HepG2 (cell line): ENCODE measurements at regions not wholly inside any gene's neighbourhood (a gene's known extent, or its start where the extent isn't known, plus 50 kb on each side); places are given as distances from the start of the nearest gene placed in this dataset.

Source experiments
- ATAC-seq: fragments of 200-7000 bp; cut with Tn5 transposase; 3 replicates; pipeline ENCODE4 v1.9.1; 2020; ENCODE audit warnings: mild to moderate bottlenecking, moderate library complexity
- BruUV-seq: library from RNA; stranded (reverse); fragments of 400-500 nt; replicated peaks from 2 replicates; lab custom pipeline; 2021; lab: Mats Ljungman, UMichigan
- CTCF ChIA-PET: fragments of 300-600 bp; formaldehyde crosslinking; extraction: SDS; loops from one replicate; lab custom pipeline; 2021; ENCODE audit warnings: low total read pairs, inconsistent platforms, low intra/inter-chr PET ratio; lab: Yijun Ruan, JAX
- POLR2A ChIA-PET: fragments of 350-600 bp; sonication (Branson Sonifier 250); formaldehyde crosslinking; loops from one replicate; lab custom pipeline; 2020; ENCODE audit warnings: antibody characterized with exemption, inconsistent platforms; lab: Yijun Ruan, JAX
- DNase-seq: peaks from one replicate; pipeline ENCODE4 v3.0.0-alpha.2; 2015; ENCODE audit warnings: low spot score
- FAIRE-seq: peaks from 3 replicates; lab custom pipeline; 2011; peaks lifted over from hg19 to GRCh38; lab: Jason Lieb, UNC
- H2AFZ ChIP-seq: one replicate; pipeline ENCODE4 v1.6.1; 2011; ENCODE audit warnings: low read length, inconsistent platforms
- H3K27ac ChIP-seq: fragments of 300-600 bp; 3 replicates; pipeline ENCODE4 v1.8.0; 2011; ENCODE audit warnings: mixed run types, mild to moderate bottlenecking, mixed read lengths, low read length, inconsistent platforms; ENCODE audit not compliant: insufficient read depth; ENCODE audit errors: extremely low read length
- H3K27me3 ChIP-seq, 2 experiments: fragments of 200-600 bp in 1 of 2; 2 replicates in 1 of 2; 3 replicates in 1 of 2; pipeline versions ENCODE4 v1.6.0 to v1.8.0; 2011; ENCODE audit warnings: low read length in 2 of 2, mild to moderate bottlenecking in 2 of 2, moderate library complexity in 2 of 2, inconsistent platforms in 1 of 2; ENCODE audit not compliant: insufficient read depth in 2 of 2, control insufficient read depth in 1 of 2
- H3K36me3 ChIP-seq, 2 experiments: fragments of 200-600 bp in 1 of 2; replicated peaks in 1 of 2; 2 replicates in 1 of 2; 3 replicates in 1 of 2; pipeline versions ENCODE4 v1.5.1 to v1.8.0; 2011; ENCODE audit warnings: low read length in 2 of 2, inconsistent platforms in 1 of 2; ENCODE audit not compliant: insufficient read depth in 2 of 2, control insufficient read depth in 1 of 2
- H3K4me1 ChIP-seq: 2 replicates; pipeline ENCODE4 v1.5.1; 2012; ENCODE audit warnings: low read length, inconsistent platforms; ENCODE audit not compliant: insufficient read depth
- H3K4me2 ChIP-seq: 2 replicates; pipeline ENCODE4 v1.6.0; 2011; ENCODE audit warnings: low read depth, low read length, inconsistent platforms
- H3K4me3 ChIP-seq, 3 experiments: fragments of 200-600 bp in 1 of 3; sonication (generic), shearing (Covaris generic) in 1 of 3; replicated peaks in 1 of 3; 2 replicates each; pipeline ENCODE4 v1.5.1; 2011 to 2016; ENCODE audit warnings: low read length in 3 of 3, inconsistent platforms in 2 of 3, low read depth in 2 of 3, mild to moderate bottlenecking in 2 of 3, control low read depth in 1 of 3, mixed read lengths in 1 of 3; ENCODE audit not compliant: insufficient read depth in 1 of 3
- H3K79me2 ChIP-seq: one replicate; pipeline ENCODE4 v1.6.1; 2011; ENCODE audit warnings: low read length, inconsistent platforms; ENCODE audit not compliant: insufficient read depth
- H3K9ac ChIP-seq: 2 replicates; pipeline ENCODE4 v1.6.0; 2011; ENCODE audit warnings: mild to moderate bottlenecking, low read depth, low read length, inconsistent platforms; ENCODE audit not compliant: insufficient read depth
- H3K9me3 ChIP-seq: 2 replicates; pipeline ENCODE4 v1.5.1; 2012; ENCODE audit warnings: mild to moderate bottlenecking, low read length
- H4K20me1 ChIP-seq: 2 replicates; pipeline ENCODE4 v1.6.0; 2011; ENCODE audit warnings: inconsistent platforms, mild to moderate bottlenecking, low read length, moderate library complexity; ENCODE audit not compliant: insufficient read depth
- BRCA1 ChIP-seq: sonication (generic); formaldehyde crosslinking; IDR thresholded peaks from 2 replicates; pipeline ENCODE4 v1.4.0; 2020; ENCODE audit warnings: missing genetic modification reagents
- MIER3 ChIP-seq: IDR thresholded peaks from 2 replicates; pipeline ENCODE4 v1.6.1; 2016; ENCODE audit warnings: missing compliant biosample characterization, borderline replicate concordance
- MYNN ChIP-seq: sonication (generic); formaldehyde crosslinking; IDR thresholded peaks from 2 replicates; pipeline ENCODE4 v1.4.0; 2020; ENCODE audit warnings: mild to moderate bottlenecking, low read depth, missing genetic modification reagents
- NR2F1 ChIP-seq, 2 experiments: fragments of 450-650 bp in 1 of 2; formaldehyde crosslinking in 1 of 2; IDR thresholded peaks; 2 replicates each; pipeline versions ENCODE4 v1.5.0 to v1.6.1; 2016 to 2020; ENCODE audit warnings: mild to moderate bottlenecking in 1 of 2, missing compliant biosample characterization in 1 of 2, missing genetic modification reagents in 1 of 2, moderate library complexity in 1 of 2
- PHF21A ChIP-seq: sonication (generic); formaldehyde crosslinking; IDR thresholded peaks from 2 replicates; pipeline ENCODE4 v1.5.0; 2020; ENCODE audit warnings: mild to moderate bottlenecking, missing genetic modification reagents
- PITX1 ChIP-seq: sonication (generic); formaldehyde crosslinking; IDR thresholded peaks from 2 replicates; pipeline ENCODE4 v1.5.1; 2020; ENCODE audit warnings: mild to moderate bottlenecking, missing genetic modification reagents
- RFX1 ChIP-seq: fragments of 450-650 bp; IDR thresholded peaks from 2 replicates; pipeline ENCODE4 v1.6.1; 2017
- RFX3 ChIP-seq: IDR thresholded peaks from 2 replicates; pipeline ENCODE4 v1.6.1; 2016; ENCODE audit warnings: missing biosample characterization, missing genetic modification reagents
- SMYD3 ChIP-seq: sonication (generic); formaldehyde crosslinking; IDR thresholded peaks from 2 replicates; pipeline ENCODE4 v1.8.1; 2023; ENCODE audit warnings: mild to moderate bottlenecking, missing genetic modification reagents
- ZFP37 ChIP-seq: sonication (generic); formaldehyde crosslinking; IDR thresholded peaks from 2 replicates; pipeline ENCODE4 v1.4.0; 2020; ENCODE audit warnings: missing genetic modification reagents, borderline replicate concordance
- ZFP41 ChIP-seq: sonication (generic); formaldehyde crosslinking; IDR thresholded peaks from 2 replicates; pipeline ENCODE4 v1.4.0; 2020; ENCODE audit warnings: mild to moderate bottlenecking, missing genetic modification reagents, borderline replicate concordance
- ZNF670 ChIP-seq: sonication (generic); formaldehyde crosslinking; IDR thresholded peaks from 2 replicates; pipeline ENCODE4 v1.8.0; 2022; ENCODE audit warnings: mild to moderate bottlenecking, missing genetic modification reagents, borderline replicate concordance
- WGBS: methylation state at CpG from one replicate; pipeline ENCODE4 v1.1.6; 2017; ENCODE audit warnings: low lambda C conversion rate; 5-methylcytosine and 5-hydroxymethylcytosine counted together
- in situ Hi-C: cut with HindIII; loops from 2 replicates; pipeline ENCODE4 v1.10.0; 2017; ENCODE audit warnings: low pct_unique_long_range_greater_than_20kb; ENCODE audit not compliant: extremely low pct_ligation_motif_present
- intact Hi-C: fragments of 100-400 bp; cut with micrococcal nuclease; formaldehyde crosslinking; loops from one replicate; pipeline ENCODE4 v1.10.0; 2022; ENCODE audit not compliant: unreplicated experiment
- TF ChIP-seq, protein P1 (sequence below): sonication (generic); formaldehyde crosslinking; IDR thresholded peaks from 2 replicates; pipeline ENCODE4 v1.4.0; 2020; ENCODE audit warnings: missing genetic modification reagents, borderline replicate concordance
- TF ChIP-seq, protein P2 (sequence below): sonication (generic); formaldehyde crosslinking; IDR thresholded peaks from 2 replicates; pipeline ENCODE4 v1.9.0; 2021; ENCODE audit warnings: missing genetic modification reagents, borderline replicate concordance
- TF ChIP-seq, protein P3 (sequence below): sonication (generic); formaldehyde crosslinking; IDR thresholded peaks from 2 replicates; pipeline ENCODE4 v1.5.0; 2020; ENCODE audit warnings: mild to moderate bottlenecking, missing genetic modification reagents, borderline replicate concordance
- TF ChIP-seq, protein P4 (sequence below): IDR thresholded peaks from 2 replicates; pipeline ENCODE4 v1.6.1; 2016; ENCODE audit warnings: mild to moderate bottlenecking, missing biosample characterization, missing genetic modification reagents

DNA sequence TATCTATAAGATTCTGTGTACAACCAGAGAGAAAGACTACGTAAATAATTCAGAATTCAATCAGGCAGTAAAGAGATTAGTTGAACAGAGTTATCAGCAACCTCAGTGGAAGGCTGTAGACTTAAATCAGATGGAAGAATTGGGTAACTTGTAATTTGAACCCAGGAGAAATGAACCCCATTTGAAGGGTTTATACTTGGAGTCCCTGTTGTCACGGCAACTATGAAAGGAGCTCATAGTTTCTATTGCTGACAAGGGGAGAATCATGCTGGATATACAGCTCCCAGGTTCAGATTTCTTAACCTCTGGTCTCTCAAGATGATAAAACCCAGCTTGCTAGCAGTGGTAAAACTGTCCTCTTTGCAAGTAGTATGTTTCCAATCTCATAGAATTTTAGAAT is 54.4 kb upstream of the BMP4 start:
- no peak overlapping the region for H3K4me2 ChIP-seq
- H3K27me3 ChIP-seq: no peaks in the 10 kb centered on the region
- no peak overlapping the region for H2AFZ ChIP-seq
- H4K20me1 ChIP-seq: no peaks in the 10 kb centered on the region
- ATAC-seq (no peak), FAIRE-seq (no peak), DNase-seq (no peak)
- no peaks in the 10 kb centered on the region for H3K9me3 ChIP-seq
- in situ Hi-C loops: no loop called here
- no peak overlapping the region for H3K27ac ChIP-seq
- ChIA-PET CTCF (no interaction called here), POLR2A (no interaction called here)
- no TSS peak for BruUV-seq
- no peaks in the 10 kb centered on the region for H3K36me3 ChIP-seq
- H3K9ac ChIP-seq: no peak overlapping the region
- intact Hi-C loops: no loop called here
- TF ChIP-seq PITX1 (no peak), PHF21A (CRISPR knock-in tag) (no peak), RFX3 (CRISPR knock-in tag) (peak; percentile 56), RFX1 (peak; percentile 28; the same call in 1 of the 2 replicates)
- TF ChIP-seq, protein P1, sequence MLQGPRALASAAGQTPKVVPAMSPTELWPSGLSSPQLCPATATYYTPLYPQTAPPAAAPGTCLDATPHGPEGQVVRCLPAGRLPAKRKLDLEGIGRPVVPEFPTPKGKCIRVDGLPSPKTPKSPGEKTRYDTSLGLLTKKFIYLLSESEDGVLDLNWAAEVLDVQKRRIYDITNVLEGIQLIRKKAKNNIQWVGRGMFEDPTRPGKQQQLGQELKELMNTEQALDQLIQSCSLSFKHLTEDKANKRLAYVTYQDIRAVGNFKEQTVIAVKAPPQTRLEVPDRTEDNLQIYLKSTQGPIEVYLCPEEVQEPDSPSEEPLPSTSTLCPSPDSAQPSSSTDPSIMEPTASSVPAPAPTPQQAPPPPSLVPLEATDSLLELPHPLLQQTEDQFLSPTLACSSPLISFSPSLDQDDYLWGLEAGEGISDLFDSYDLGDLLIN: no peak
- TF ChIP-seq, all 625 proteins: peak for 2
- Histone ChIP-seq H3K4me1 (no peaks in the 10 kb centered on the region), H3K79me2 (no peaks in the 10 kb centered on the region), H3K4me3 (no peak overlapping the region)
- 88% methylated on average over 2 of the region's 2 CpGs for WGBS

DNA sequence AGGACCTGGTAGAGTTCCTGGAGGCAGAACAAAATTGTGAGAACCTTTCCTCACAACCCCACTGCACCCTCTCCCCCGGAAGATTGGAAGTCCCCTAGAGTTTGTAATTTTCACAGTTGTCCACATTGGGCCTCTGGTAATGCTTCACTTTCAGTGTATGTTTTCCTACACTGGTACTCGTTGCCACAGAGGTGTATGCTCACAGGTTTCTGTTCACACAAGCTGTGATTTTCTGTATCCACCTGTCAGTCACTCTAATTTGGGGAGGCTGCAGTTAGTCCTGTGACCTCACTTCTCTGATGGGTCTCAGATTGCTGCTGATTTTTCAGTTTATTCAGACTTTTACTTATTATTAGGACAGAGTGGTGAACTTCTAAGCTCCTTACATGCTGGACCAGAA is 66.4 kb upstream of the BMP4 start:
- Histone ChIP-seq H3K36me3 (no peaks in the 10 kb centered on the region), H3K9ac (no peak overlapping the region), H3K9me3 (peaks cover 12% of the 10 kb centered on the region), H4K20me1 (no peaks in the 10 kb centered on the region), H3K4me3 (no peak overlapping the region), H3K27me3 (no peaks in the 10 kb centered on the region), H3K79me2 (no peaks in the 10 kb centered on the region), H3K4me1 (peaks cover 9% of the 10 kb centered on the region; the same call in 1 of the 2 replicates), H2AFZ (peak overlapping the region; percentile 52), H3K4me2 (no peak overlapping the region), H3K27ac (no peak overlapping the region)
- DNase-seq (no peak), ATAC-seq (no peak), FAIRE-seq (no peak)
- WGBS: 67% methylated on average over 2 of the region's 2 CpGs
- no TSS peak for BruUV-seq
- CTCF ChIA-PET: no interaction called here
- intact Hi-C loops: no loop called here
- in situ Hi-C loops: no loop called here
- POLR2A ChIA-PET: no interaction called here
- TF ChIP-seq MYNN: no peak
- no peak for TF ChIP-seq NR2F1 (CRISPR knock-in tag; IDR thresholded peaks at IDR 0.05)
- TF ChIP-seq, protein P2, sequence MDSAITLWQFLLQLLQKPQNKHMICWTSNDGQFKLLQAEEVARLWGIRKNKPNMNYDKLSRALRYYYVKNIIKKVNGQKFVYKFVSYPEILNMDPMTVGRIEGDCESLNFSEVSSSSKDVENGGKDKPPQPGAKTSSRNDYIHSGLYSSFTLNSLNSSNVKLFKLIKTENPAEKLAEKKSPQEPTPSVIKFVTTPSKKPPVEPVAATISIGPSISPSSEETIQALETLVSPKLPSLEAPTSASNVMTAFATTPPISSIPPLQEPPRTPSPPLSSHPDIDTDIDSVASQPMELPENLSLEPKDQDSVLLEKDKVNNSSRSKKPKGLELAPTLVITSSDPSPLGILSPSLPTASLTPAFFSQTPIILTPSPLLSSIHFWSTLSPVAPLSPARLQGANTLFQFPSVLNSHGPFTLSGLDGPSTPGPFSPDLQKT (CRISPR knock-in tag): no peak
- no peak for TF ChIP-seq ZNF670
- TF ChIP-seq, protein P3, sequence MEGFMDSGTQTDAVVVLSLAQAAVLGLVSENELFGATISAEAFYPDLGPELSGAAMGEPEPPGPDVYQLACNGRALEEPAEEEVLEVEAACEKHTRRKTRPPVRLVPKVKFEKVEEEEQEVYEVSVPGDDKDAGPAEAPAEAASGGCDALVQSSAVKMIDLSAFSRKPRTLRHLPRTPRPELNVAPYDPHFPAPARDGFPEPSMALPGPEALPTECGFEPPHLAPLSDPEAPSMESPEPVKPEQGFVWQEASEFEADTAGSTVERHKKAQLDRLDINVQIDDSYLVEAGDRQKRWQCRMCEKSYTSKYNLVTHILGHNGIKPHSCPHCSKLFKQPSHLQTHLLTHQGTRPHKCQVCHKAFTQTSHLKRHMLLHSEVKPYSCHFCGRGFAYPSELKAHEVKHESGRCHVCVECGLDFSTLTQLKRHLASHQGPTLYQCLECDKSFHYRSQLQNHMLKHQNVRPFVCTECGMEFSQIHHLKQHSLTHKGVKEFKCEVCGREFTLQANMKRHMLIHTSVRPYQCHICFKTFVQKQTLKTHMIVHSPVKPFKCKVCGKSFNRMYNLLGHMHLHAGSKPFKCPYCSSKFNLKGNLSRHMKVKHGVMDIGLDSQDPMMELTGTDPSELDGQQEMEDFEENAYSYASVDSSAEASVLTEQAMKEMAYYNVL (CRISPR knock-in tag): no peak
- no peak for TF ChIP-seq BRCA1
- no peak for TF ChIP-seq ZFP37 (CRISPR knock-in tag)
- no peak for TF ChIP-seq SMYD3 (CRISPR knock-in tag)
- no peak for TF ChIP-seq ZFP41
- TF ChIP-seq MIER3 (CRISPR knock-in tag): no peak
- TF ChIP-seq, protein P4, sequence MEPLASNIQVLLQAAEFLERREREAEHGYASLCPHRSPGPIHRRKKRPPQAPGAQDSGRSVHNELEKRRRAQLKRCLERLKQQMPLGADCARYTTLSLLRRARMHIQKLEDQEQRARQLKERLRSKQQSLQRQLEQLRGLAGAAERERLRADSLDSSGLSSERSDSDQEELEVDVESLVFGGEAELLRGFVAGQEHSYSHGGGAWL (CRISPR knock-in tag): no peak
